H1 (cell line): ENCODE measurements at regions not wholly inside any gene's neighbourhood (a gene's known extent, or its start where the extent isn't known, plus 50 kb on each side); places are given as distances from the start of the nearest gene placed in this dataset.
A peak's percentile ranks its signal among the peaks of the same experiment; 100 is the strongest.

Experiments
- CTCF ChIA-PET: fragments of 300-600 bp; sonication (Branson Sonifier 250); formaldehyde crosslinking; loops from one replicate; lab custom pipeline; 2021; ENCODE audit not compliant: partially characterized antibody; lab: Charles Lee
- POLR2A ChIA-PET: fragments of 300-600 bp; sonication (Branson Sonifier 250); formaldehyde crosslinking; loops from one replicate; lab custom pipeline; 2021; ENCODE audit warnings: inconsistent platforms; ENCODE audit not compliant: partially characterized antibody; lab: Charles Lee
- DNase-seq, 2 experiments: peaks; one replicate each; pipeline versions ENCODE4 v3.0.0 to v3.0.0-alpha.2; 2010 to 2022; ENCODE audit warnings: low spot score in 2 of 2, low read depth in 1 of 2, mixed read lengths in 1 of 2
- FAIRE-seq: peaks from 2 replicates; lab custom pipeline; 2011; peaks lifted over from hg19 to GRCh38; lab: Jason Lieb, UNC
- H2AFZ ChIP-seq: 2 replicates; pipeline ENCODE4 v1.8.1; 2012; ENCODE audit warnings: low read length, inconsistent platforms
- H2AK5ac ChIP-seq: 2 replicates; pipeline ENCODE4 v1.6.1; 2013; ENCODE audit warnings: low read depth, low read length
- H2BK120ac ChIP-seq: replicated peaks from 2 replicates; pipeline ENCODE3; 2013; ENCODE audit warnings: low read depth, low read length, inconsistent platforms
- H2BK12ac ChIP-seq: 2 replicates; pipeline ENCODE4 v1.6.1; 2013; ENCODE audit warnings: low read depth, low read length
- H2BK15ac ChIP-seq: 2 replicates; pipeline ENCODE4 v1.6.1; 2013; ENCODE audit warnings: low read length
- H2BK20ac ChIP-seq: 2 replicates; pipeline ENCODE4 v1.6.1; 2013; ENCODE audit warnings: low read length
- H2BK5ac ChIP-seq: 2 replicates; pipeline ENCODE4 v1.6.1; 2013; ENCODE audit warnings: low read depth, low read length
- H3K14ac ChIP-seq: 2 replicates; pipeline ENCODE4 v1.6.1; 2013; ENCODE audit warnings: inconsistent platforms; ENCODE audit not compliant: insufficient read length
- H3K18ac ChIP-seq: 2 replicates; pipeline ENCODE4 v1.6.1; 2013; ENCODE audit warnings: low read length; ENCODE audit errors: extremely low read depth
- H3K23ac ChIP-seq: 2 replicates; pipeline ENCODE4 v1.6.1; 2013; ENCODE audit warnings: inconsistent platforms; ENCODE audit not compliant: insufficient read length
- H3K23me2 ChIP-seq: 2 replicates; pipeline ENCODE4 v1.6.1; 2013; ENCODE audit warnings: low read depth, low read length
- H3K27ac ChIP-seq: 2 replicates; pipeline ENCODE4 v1.6.1; 2011; ENCODE audit warnings: low read depth, low read length, inconsistent platforms
- H3K27me3 ChIP-seq, 4 experiments: replicated peaks in 1 of 4; 1 replicate in 1 of 4; 2 replicates in 3 of 4; pipeline versions ENCODE4 v1.6.1 to v1.8.1; 2011 to 2013; ENCODE audit warnings: low read length in 3 of 4, mild to moderate bottlenecking in 3 of 4, inconsistent platforms in 2 of 4, mixed read lengths in 2 of 4, moderate library complexity in 1 of 4; ENCODE audit not compliant: control insufficient read depth in 3 of 4, insufficient read depth in 3 of 4; ENCODE audit errors: extremely low read depth in 1 of 4
- H3K36me3 ChIP-seq, 4 experiments: 2 replicates each; pipeline versions ENCODE4 v1.6.1 to v1.8.1; 2011 to 2013; ENCODE audit warnings: mild to moderate bottlenecking in 4 of 4, low read length in 3 of 4, moderate library complexity in 2 of 4, control low read depth in 1 of 4, inconsistent platforms in 1 of 4; ENCODE audit not compliant: insufficient read depth in 4 of 4, control insufficient read depth in 2 of 4
- H3K4ac ChIP-seq: replicated peaks from 2 replicates; pipeline ENCODE3; 2013; ENCODE audit warnings: low read length, low read depth, mixed read lengths, inconsistent platforms; ENCODE audit not compliant: insufficient read length
- H3K4me1 ChIP-seq, 4 experiments: replicated peaks in 1 of 4; 1 replicate in 1 of 4; 2 replicates in 3 of 4; pipeline versions ENCODE4 v1.6.1 to v1.8.1; 2011 to 2013; ENCODE audit warnings: low read length in 3 of 4, inconsistent platforms in 2 of 4, mixed read lengths in 1 of 4; ENCODE audit not compliant: insufficient read depth in 4 of 4, control insufficient read depth in 3 of 4
- H3K4me2 ChIP-seq, 2 experiments: 2 replicates each; pipeline versions ENCODE4 v1.6.1 to v1.8.1; 2011 to 2013; ENCODE audit warnings: low read depth in 2 of 2, low read length in 2 of 2, control low read depth in 1 of 2, inconsistent platforms in 1 of 2, mild to moderate bottlenecking in 1 of 2; ENCODE audit not compliant: insufficient read depth in 1 of 2
- H3K4me3 ChIP-seq, 4 experiments: fragments of 200-600, 300-600 bp in 1 of 4; sonication (generic), shearing (Covaris generic), sonication (Bioruptor Twin) in 1 of 4; 2 replicates each; pipeline versions ENCODE4 v1.5.1 to v1.8.1; 2011 to 2016; ENCODE audit warnings: low read length in 4 of 4, low read depth in 3 of 4, control low read depth in 2 of 4, inconsistent platforms in 2 of 4, mild to moderate bottlenecking in 2 of 4, mixed read lengths in 1 of 4, moderate library complexity in 1 of 4; ENCODE audit not compliant: insufficient read depth in 2 of 4; ENCODE audit errors: extremely low read depth in 1 of 4
- H3K56ac ChIP-seq: replicated peaks from 2 replicates; pipeline ENCODE3; 2013; ENCODE audit warnings: low read depth, mild to moderate bottlenecking, mixed read lengths, low read length, inconsistent platforms; ENCODE audit not compliant: insufficient read length
- H3K79me1 ChIP-seq: 2 replicates; pipeline ENCODE4 v1.6.1; 2013; ENCODE audit warnings: low read depth, low read length, control low read depth
- H3K79me2 ChIP-seq, 2 experiments: 2 replicates each; pipeline versions ENCODE4 v1.6.1 to v1.8.1; 2012 to 2013; ENCODE audit warnings: low read length in 2 of 2, mild to moderate bottlenecking in 2 of 2, inconsistent platforms in 1 of 2; ENCODE audit not compliant: insufficient read depth in 2 of 2, control insufficient read depth in 1 of 2
- H3K9ac ChIP-seq, 4 experiments: replicated peaks in 1 of 4; 1 replicate in 1 of 4; 2 replicates in 3 of 4; pipeline versions ENCODE4 v1.6.1 to v1.8.1; 2011 to 2013; ENCODE audit warnings: low read depth in 3 of 4, low read length in 3 of 4, control low read depth in 2 of 4, mild to moderate bottlenecking in 2 of 4, moderate library complexity in 2 of 4, inconsistent platforms in 1 of 4; ENCODE audit errors: extremely low read depth in 1 of 4
- H3K9me3 ChIP-seq, 2 experiments: 2 replicates each; pipeline versions ENCODE4 v1.6.1 to v1.8.1; 2012 to 2013; ENCODE audit warnings: mild to moderate bottlenecking in 2 of 2, moderate library complexity in 2 of 2, control low read depth in 1 of 2, inconsistent platforms in 1 of 2, low read depth in 1 of 2, low read length in 1 of 2, mixed read lengths in 1 of 2; ENCODE audit not compliant: insufficient read depth in 2 of 2
- H4K20me1 ChIP-seq, 2 experiments: replicated peaks in 1 of 2; 2 replicates each; pipeline versions ENCODE3 to v1.8.1; 2011 to 2013; ENCODE audit warnings: inconsistent platforms in 2 of 2, low read length in 2 of 2, mild to moderate bottlenecking in 1 of 2; ENCODE audit not compliant: insufficient read depth in 2 of 2, control insufficient read depth in 1 of 2
- H4K5ac ChIP-seq: 2 replicates; pipeline ENCODE4 v1.6.1; 2013; ENCODE audit warnings: low read length, low read depth, mixed read lengths, inconsistent platforms; ENCODE audit not compliant: insufficient read length
- H4K8ac ChIP-seq: 2 replicates; pipeline ENCODE4 v1.8.0; 2013; ENCODE audit warnings: mild to moderate bottlenecking, moderate library complexity, low read length, inconsistent platforms; ENCODE audit not compliant: insufficient read depth; ENCODE audit errors: extremely low read depth
- H4K91ac ChIP-seq: replicated peaks from 2 replicates; pipeline ENCODE3; 2013; ENCODE audit warnings: low read length, mixed read lengths, inconsistent platforms; ENCODE audit not compliant: insufficient read length
- BRCA1 ChIP-seq: IDR thresholded peaks from 2 replicates; pipeline ENCODE4 v1.6.1; 2012; ENCODE audit warnings: low read depth, low read length, improper control_type of control experiment
- CHD1 ChIP-seq: IDR thresholded peaks from 2 replicates; pipeline ENCODE4 v1.6.1; 2012; ENCODE audit warnings: low read depth, low read length, improper control_type of control experiment
- JUND ChIP-seq: IDR thresholded peaks from 2 replicates; pipeline ENCODE4 v1.6.1; 2011; ENCODE audit warnings: mild to moderate bottlenecking, improper control_type of control experiment, low read length
- POU5F1 ChIP-seq: IDR thresholded peaks from 2 replicates; pipeline ENCODE4 v1.6.1; 2011; ENCODE audit warnings: low read depth, mild to moderate bottlenecking, low read length, moderate library complexity
- SIRT6 ChIP-seq: IDR thresholded peaks from one replicate; pipeline ENCODE4 v1.7.1; 2012; ENCODE audit warnings: low read length, inconsistent platforms
- WGBS, 2 experiments: shearing (Covaris generic) in 1 of 2; methylation state at CpG; one replicate each; pipeline versions ENCODE4 v1.1.6 to v1.1.7; 2013 to 2015; ENCODE audit warnings: low lambda C conversion rate in 2 of 2, mixed read lengths in 2 of 2, inconsistent platforms in 1 of 2, low coverage in 1 of 2, missing lambda C conversion rate in 1 of 2; ENCODE audit not compliant: insufficient replicate concordance in 2 of 2, insufficient coverage in 1 of 2, insufficient read length in 1 of 2; ENCODE audit errors: extremely low coverage in 1 of 2, missing lambda C conversion rate in 1 of 2; 5-methylcytosine and 5-hydroxymethylcytosine counted together

GRCh38 chr1:30274173-30274970, 449.0 kb downstream of the MATN1 start:
- H3K9me3 ChIP-seq = no peaks in the 10 kb centered on the region
- no peak overlapping the region; the same call in 1 of the 2 replicates for H4K8ac ChIP-seq
- no peaks in the 10 kb centered on the region for H4K20me1 ChIP-seq
- no peaks in the 10 kb centered on the region for H3K4me1 ChIP-seq
- H3K4ac ChIP-seq = no peak overlapping the region
- no peak overlapping the region for H3K4me2 ChIP-seq
- H2AK5ac ChIP-seq = no peak overlapping the region
- H3K79me1 ChIP-seq = no peaks in the 10 kb centered on the region; the same call in 1 of the 2 replicates
- no peaks in the 10 kb centered on the region; the same call in 1 of the 2 replicates for H3K23me2 ChIP-seq
- H2BK12ac ChIP-seq = no peak overlapping the region
- no peak for TF ChIP-seq SIRT6
- no peak for TF ChIP-seq CHD1
- no peak for TF ChIP-seq BRCA1
- no peak for TF ChIP-seq JUND
- TF ChIP-seq POU5F1 = no peak
- FAIRE-seq (no peak), DNase-seq (peak in 1 of 2 experiments; percentile 39)
- no peak overlapping the region for H3K14ac ChIP-seq
- H2BK20ac ChIP-seq = no peak overlapping the region
- H4K5ac ChIP-seq = peak overlapping the region; percentile 16
- no peaks in the 10 kb centered on the region for H3K36me3 ChIP-seq
- no peak overlapping the region for H2BK15ac ChIP-seq
- H3K56ac ChIP-seq = no peak overlapping the region
- WGBS, 2 experiments = 93% methylated on average over 2 of the region's 3 CpGs; no CpG with 5 or more reads in 1 of the 2 experiments
- H3K27me3 ChIP-seq = no peaks in the 10 kb centered on the region; a peak in 1 of 7 replicates
- no peak overlapping the region for H3K4me3 ChIP-seq
- POLR2A ChIA-PET = no interaction called here
- H2BK120ac ChIP-seq = no peak overlapping the region
- H3K23ac ChIP-seq = no peak overlapping the region
- no peak overlapping the region for H3K18ac ChIP-seq
- H3K27ac ChIP-seq = no peak overlapping the region
- no peaks in the 10 kb centered on the region for H3K79me2 ChIP-seq
- H2BK5ac ChIP-seq = no peak overlapping the region
- H2AFZ ChIP-seq = no peak overlapping the region
- H4K91ac ChIP-seq = no peak overlapping the region
- no peak overlapping the region for H3K9ac ChIP-seq
- CTCF ChIA-PET = interaction anchor here (0.8 to 1.7 kb wide), 5 partner anchors 42 to 560 kb away, joined by 3 to 10 read pairs (median 4); no protein-coding TSS in a partner anchor
